ENCODE measurements at regions not wholly inside any gene's neighbourhood (a gene's known extent, or its start where the extent isn't known, plus 50 kb on each side); places are given as distances from the start of the nearest gene placed in this dataset.

- TF ChIP-seq CTCF (IDR thresholded peaks at IDR 0.05; ENCODE audit: insufficient read depth, low read length) (no peak), GABPA (IDR thresholded peaks at IDR 0.05; ENCODE audit: low read depth) (no peak), POLR2AphosphoS5 (IDR thresholded peaks at IDR 0.05; ENCODE audit: low read depth) (no peak), SPI1 (IDR thresholded peaks at IDR 0.05; ENCODE audit: borderline replicate concordance, low read depth) (no peak)
- TF ChIP-seq, protein P1, sequence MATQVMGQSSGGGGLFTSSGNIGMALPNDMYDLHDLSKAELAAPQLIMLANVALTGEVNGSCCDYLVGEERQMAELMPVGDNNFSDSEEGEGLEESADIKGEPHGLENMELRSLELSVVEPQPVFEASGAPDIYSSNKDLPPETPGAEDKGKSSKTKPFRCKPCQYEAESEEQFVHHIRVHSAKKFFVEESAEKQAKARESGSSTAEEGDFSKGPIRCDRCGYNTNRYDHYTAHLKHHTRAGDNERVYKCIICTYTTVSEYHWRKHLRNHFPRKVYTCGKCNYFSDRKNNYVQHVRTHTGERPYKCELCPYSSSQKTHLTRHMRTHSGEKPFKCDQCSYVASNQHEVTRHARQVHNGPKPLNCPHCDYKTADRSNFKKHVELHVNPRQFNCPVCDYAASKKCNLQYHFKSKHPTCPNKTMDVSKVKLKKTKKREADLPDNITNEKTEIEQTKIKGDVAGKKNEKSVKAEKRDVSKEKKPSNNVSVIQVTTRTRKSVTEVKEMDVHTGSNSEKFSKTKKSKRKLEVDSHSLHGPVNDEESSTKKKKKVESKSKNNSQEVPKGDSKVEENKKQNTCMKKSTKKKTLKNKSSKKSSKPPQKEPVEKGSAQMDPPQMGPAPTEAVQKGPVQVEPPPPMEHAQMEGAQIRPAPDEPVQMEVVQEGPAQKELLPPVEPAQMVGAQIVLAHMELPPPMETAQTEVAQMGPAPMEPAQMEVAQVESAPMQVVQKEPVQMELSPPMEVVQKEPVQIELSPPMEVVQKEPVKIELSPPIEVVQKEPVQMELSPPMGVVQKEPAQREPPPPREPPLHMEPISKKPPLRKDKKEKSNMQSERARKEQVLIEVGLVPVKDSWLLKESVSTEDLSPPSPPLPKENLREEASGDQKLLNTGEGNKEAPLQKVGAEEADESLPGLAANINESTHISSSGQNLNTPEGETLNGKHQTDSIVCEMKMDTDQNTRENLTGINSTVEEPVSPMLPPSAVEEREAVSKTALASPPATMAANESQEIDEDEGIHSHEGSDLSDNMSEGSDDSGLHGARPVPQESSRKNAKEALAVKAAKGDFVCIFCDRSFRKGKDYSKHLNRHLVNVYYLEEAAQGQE (IDR thresholded peaks at IDR 0.05; ENCODE audit: insufficient replicate concordance, low read depth): no peak
Measured at GRCh38 chr1:173285048-173285447, 77.9 kb upstream of the TNFSF4 start.
